Vagina (tissue), 2 donors: ENCODE measurements at regions not wholly inside any gene's neighbourhood (a gene's known extent, or its start where the extent isn't known, plus 50 kb on each side); places are given as distances from the start of the nearest gene placed in this dataset.

Source experiments
- DNase-seq, 2 donors: peaks; one replicate each; pipeline ENCODE4 v3.0.0-alpha.2; 2017; ENCODE audit errors: extremely low spot score in 2 of 2
- H3K27ac ChIP-seq: fragments of 200-600 bp; sonication (generic); one replicate; pipeline ENCODE4 v1.5.1; 2019
- H3K27me3 ChIP-seq: fragments of 200-600 bp; sonication (generic); one replicate; pipeline ENCODE4 v1.5.1; 2019
- H3K36me3 ChIP-seq, 2 donors: fragments of 200-600 bp; sonication (generic); one replicate each; pipeline ENCODE4 v1.5.1; 2017 to 2019
- H3K4me1 ChIP-seq: fragments of 200-600 bp; sonication (generic); one replicate; pipeline ENCODE4 v1.5.1; 2019
- H3K4me3 ChIP-seq, 2 donors: fragments of 200-600 bp; sonication (generic); 1 replicate in 1 of 2; 2 replicates in 1 of 2; pipeline ENCODE4 v1.5.1; 2016 to 2019
- H3K9me3 ChIP-seq: fragments of 200-600 bp; sonication (generic); one replicate; pipeline ENCODE4 v1.5.1; 2019
- POLR2A ChIP-seq, 2 donors: fragments of 450-650 bp; IDR thresholded peaks; one replicate each; pipeline ENCODE4 v1.6.1; 2017; ENCODE audit warnings: antibody characterized with exemption in 2 of 2, mild to moderate bottlenecking in 2 of 2, moderate library complexity in 2 of 2
- POLR2AphosphoS5 ChIP-seq, 2 donors: sonication (generic); formaldehyde crosslinking; IDR thresholded peaks; one replicate each; pipeline ENCODE4 v1.9.0; 2017; ENCODE audit warnings: antibody characterized with exemption in 2 of 2, mild to moderate bottlenecking in 2 of 2, low read depth in 1 of 2; ENCODE audit not compliant: insufficient read depth in 1 of 2
- intact Hi-C: fragments of 100-400 bp; cut with DNase I; formaldehyde crosslinking; loops from one replicate; pipeline ENCODE4 v1.15.1; 2023
- TF ChIP-seq, protein P1 (sequence below), 3 experiments: fragments of 450-650 bp in 2 of 3; fragments of 200-600 bp in 1 of 3; sonication (generic) in 1 of 3; IDR thresholded peaks; one replicate each; pipeline ENCODE4 v1.5.1; 2017 to 2019; ENCODE audit warnings: antibody characterized with exemption in 3 of 3, mild to moderate bottlenecking in 2 of 3, moderate library complexity in 2 of 3

DNA sequence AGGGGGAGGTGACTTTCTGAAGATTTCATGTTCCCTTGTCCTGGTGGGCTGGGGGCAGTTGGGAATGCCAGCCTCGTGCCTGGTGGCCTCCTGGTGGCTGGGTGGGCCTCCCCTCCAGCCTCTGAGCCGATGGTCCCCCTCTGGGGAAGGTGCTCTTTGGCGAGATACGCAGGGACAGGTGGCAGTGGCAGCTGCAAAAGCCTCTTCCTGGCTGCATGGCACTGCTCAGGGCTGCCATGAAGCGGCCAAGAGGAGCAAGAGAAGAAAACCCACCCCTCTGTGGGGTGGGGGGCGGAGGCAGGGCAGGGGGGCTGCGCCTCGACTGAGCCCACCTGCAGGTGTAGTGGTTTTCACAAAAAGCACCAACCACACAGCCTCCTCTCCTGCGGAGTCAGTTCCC, 61.8 kb upstream of the PHF21B start:
- intact Hi-C loops, result no loop called here
- no peaks in the 10 kb centered on the region for H3K27me3 ChIP-seq

DNA sequence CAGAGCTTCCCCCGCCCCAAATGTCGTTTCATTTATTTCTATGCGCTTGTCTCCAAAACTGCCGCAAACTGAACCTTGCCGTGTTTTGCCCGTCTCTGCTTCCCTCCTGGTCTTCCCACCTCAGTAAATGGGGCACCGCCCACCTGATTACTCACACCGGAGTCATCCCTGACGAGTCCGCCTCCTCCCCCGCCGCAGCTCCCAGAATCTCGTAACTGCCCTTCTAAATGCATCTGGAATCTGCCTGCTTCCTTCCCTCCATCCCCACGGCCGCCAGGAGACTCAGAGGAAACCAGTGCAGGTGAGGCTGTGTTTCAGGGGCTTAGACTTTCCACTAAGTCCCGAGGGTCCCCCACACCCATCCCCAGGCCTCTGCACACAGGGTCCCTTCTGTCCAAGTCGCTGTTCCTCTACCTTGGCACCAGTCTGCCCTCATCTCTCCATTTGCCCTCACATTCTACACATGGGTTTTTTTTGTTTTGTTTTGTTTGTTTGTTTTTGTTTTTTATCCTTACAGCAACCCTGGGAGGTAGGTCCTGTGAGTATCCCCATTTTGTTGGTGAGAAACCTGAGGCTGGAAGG, 62.6 kb upstream of the PHF21B start:
- H3K4me1 ChIP-seq, result peaks cover 6% of the 10 kb centered on the region
- no peaks in the 10 kb centered on the region for H3K36me3 ChIP-seq
- H3K4me3 ChIP-seq, result no peak overlapping the region
- intact Hi-C loops, result no loop called here
- no peaks in the 10 kb centered on the region for H3K27me3 ChIP-seq
- DNase-seq, result no peak
- no peak overlapping the region for H3K27ac ChIP-seq
- TF ChIP-seq, protein P1, sequence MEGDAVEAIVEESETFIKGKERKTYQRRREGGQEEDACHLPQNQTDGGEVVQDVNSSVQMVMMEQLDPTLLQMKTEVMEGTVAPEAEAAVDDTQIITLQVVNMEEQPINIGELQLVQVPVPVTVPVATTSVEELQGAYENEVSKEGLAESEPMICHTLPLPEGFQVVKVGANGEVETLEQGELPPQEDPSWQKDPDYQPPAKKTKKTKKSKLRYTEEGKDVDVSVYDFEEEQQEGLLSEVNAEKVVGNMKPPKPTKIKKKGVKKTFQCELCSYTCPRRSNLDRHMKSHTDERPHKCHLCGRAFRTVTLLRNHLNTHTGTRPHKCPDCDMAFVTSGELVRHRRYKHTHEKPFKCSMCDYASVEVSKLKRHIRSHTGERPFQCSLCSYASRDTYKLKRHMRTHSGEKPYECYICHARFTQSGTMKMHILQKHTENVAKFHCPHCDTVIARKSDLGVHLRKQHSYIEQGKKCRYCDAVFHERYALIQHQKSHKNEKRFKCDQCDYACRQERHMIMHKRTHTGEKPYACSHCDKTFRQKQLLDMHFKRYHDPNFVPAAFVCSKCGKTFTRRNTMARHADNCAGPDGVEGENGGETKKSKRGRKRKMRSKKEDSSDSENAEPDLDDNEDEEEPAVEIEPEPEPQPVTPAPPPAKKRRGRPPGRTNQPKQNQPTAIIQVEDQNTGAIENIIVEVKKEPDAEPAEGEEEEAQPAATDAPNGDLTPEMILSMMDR (IDR thresholded peaks at IDR 0.05), result no peak
- TF ChIP-seq POLR2A (IDR thresholded peaks at IDR 0.05) (no peak), POLR2AphosphoS5 (IDR thresholded peaks at IDR 0.05; ENCODE audit: insufficient read depth in 1 of 2, low read depth in 1 of 2) (no peak)
- no peaks in the 10 kb centered on the region for H3K9me3 ChIP-seq

More for the DNA sequence above, 61.8 kb upstream of the PHF21B start:
- no peak for DNase-seq
- Histone ChIP-seq H3K36me3 (no peaks in the 10 kb centered on the region), H3K4me1 (peaks cover 6% of the 10 kb centered on the region), H3K4me3 (no peak overlapping the region), H3K9me3 (no peaks in the 10 kb centered on the region), H3K27ac (no peak overlapping the region)
- TF ChIP-seq, protein P1 (IDR thresholded peaks at IDR 0.05), result no peak
- TF ChIP-seq POLR2AphosphoS5 (IDR thresholded peaks at IDR 0.05; ENCODE audit: insufficient read depth in 1 of 2, low read depth in 1 of 2) (no peak), POLR2A (IDR thresholded peaks at IDR 0.05) (no peak)

DNA sequence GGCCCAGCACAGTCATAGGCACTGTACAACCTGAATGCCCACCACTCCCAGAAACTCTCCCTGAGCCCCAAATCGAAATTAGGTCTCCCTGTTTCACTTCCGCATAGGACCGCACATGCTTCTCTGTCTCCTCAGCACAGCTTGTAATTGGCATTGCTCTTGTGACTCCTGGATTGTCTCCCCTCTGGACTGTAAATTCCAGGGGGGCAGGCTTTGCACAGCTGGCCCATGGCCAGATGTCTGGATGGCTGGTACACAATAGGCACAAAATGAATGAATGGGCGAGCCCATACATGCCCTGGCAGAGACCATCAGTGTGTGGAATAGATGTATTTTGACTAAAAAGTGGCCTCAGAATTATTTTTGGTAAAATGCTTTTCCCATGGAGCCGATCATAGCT, 63.3 kb upstream of the PHF21B start:
- H3K27ac ChIP-seq, result no peak overlapping the region
- no peaks in the 10 kb centered on the region for H3K9me3 ChIP-seq
- TF ChIP-seq POLR2AphosphoS5 (IDR thresholded peaks at IDR 0.05; ENCODE audit: insufficient read depth in 1 of 2, low read depth in 1 of 2) (no peak), POLR2A (IDR thresholded peaks at IDR 0.05) (no peak)
- TF ChIP-seq, protein P1 (IDR thresholded peaks at IDR 0.05), result no peak
- no peaks in the 10 kb centered on the region for H3K36me3 ChIP-seq
- H3K27me3 ChIP-seq, result no peaks in the 10 kb centered on the region
- intact Hi-C loops, result no loop called here
- DNase-seq, result no peak
- H3K4me1 ChIP-seq, result peaks cover 6% of the 10 kb centered on the region
- no peak overlapping the region for H3K4me3 ChIP-seq

DNA sequence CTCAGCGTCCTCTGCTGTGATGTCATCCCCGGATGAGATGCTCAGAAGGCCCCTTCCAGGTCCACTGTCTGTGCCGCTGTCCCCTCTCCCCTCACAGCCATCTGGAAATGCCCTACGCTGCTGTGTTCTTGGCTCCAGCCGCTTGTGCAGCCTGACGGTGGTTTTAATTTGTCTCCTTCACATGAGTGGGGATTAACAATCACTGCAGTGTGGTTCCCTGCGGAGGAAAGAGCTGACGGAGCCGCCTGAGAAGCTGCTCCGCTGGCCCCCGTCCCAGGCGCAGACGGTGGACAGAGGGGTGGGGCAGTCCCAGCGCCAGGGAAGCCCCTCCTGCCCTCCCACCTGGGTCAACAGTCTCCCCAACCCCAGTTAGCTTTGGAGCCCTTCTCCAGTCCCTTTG, 67.5 kb upstream of the PHF21B start:
- peaks cover 3% of the 10 kb centered on the region for H3K4me1 ChIP-seq
- no peak for DNase-seq
- H3K9me3 ChIP-seq, result no peaks in the 10 kb centered on the region
- no peaks in the 10 kb centered on the region for H3K27me3 ChIP-seq
- H3K4me3 ChIP-seq, result no peak overlapping the region
- TF ChIP-seq POLR2A (IDR thresholded peaks at IDR 0.05) (no peak), POLR2AphosphoS5 (IDR thresholded peaks at IDR 0.05; ENCODE audit: insufficient read depth in 1 of 2, low read depth in 1 of 2) (no peak)
- TF ChIP-seq, protein P1 (IDR thresholded peaks at IDR 0.05), result no peak
- no peak overlapping the region for H3K27ac ChIP-seq
- H3K36me3 ChIP-seq, result no peaks in the 10 kb centered on the region
- intact Hi-C loops, result no loop called here

DNA sequence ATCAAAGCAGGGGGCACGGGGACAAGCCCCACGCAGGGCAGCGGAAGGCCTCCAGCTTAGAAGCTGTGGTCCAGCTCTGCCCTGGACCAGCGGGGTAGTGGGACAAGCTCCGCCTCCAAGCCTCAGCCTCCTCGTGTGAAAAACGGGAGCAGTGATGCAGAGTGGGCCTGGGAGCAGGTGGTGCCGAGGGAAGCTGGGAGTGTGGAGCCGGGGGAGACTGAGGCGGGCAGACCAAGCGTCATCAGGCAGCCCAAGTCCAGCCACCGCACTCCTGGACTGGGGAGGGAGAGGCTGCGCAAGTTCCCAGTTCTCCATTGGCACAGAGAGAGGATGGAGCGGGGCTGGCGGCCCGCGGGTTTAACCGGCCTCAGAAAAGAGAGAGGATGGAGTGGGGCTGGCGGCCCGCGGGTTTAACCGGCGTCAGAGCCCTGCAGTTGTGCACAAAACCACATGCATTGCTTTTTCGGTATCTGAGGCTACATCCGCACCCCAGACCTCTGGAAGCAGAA, 68.1 kb upstream of the PHF21B start:
- no peak overlapping the region for H3K27ac ChIP-seq
- intact Hi-C loops, result no loop called here
- no peaks in the 10 kb centered on the region for H3K4me1 ChIP-seq
- TF ChIP-seq POLR2AphosphoS5 (IDR thresholded peaks at IDR 0.05; ENCODE audit: insufficient read depth in 1 of 2, low read depth in 1 of 2) (no peak), POLR2A (IDR thresholded peaks at IDR 0.05) (no peak)
- TF ChIP-seq, protein P1 (IDR thresholded peaks at IDR 0.05), result no peak
- H3K36me3 ChIP-seq, result no peaks in the 10 kb centered on the region
- no peak overlapping the region for H3K4me3 ChIP-seq
- H3K27me3 ChIP-seq, result no peaks in the 10 kb centered on the region
- H3K9me3 ChIP-seq, result no peaks in the 10 kb centered on the region
- no peak for DNase-seq
